ENCODE measurements at regions not wholly inside any gene's neighbourhood (a gene's known extent, or its start where the extent isn't known, plus 50 kb on each side); places are given as distances from the start of the nearest gene placed in this dataset.

GRCh38 chr11:115939104-115939730 is 435.0 kb upstream of the CADM1 start:
- no peak for DNase-seq

- DNase-seq = no peak
Measured at GRCh38 chr11:115933564-115933963, 429.3 kb upstream of the CADM1 start.

GRCh38 chr11:115931548-115932083 is 427.4 kb upstream of the CADM1 start:
- peak; percentile 61 for DNase-seq

- peak; percentile 79 for DNase-seq
Measured at GRCh38 chr11:115930886-115931547, 426.8 kb upstream of the CADM1 start.

GRCh38 chr11:115930291-115930690 is 426.1 kb upstream of the CADM1 start:
- peak; percentile 15 for DNase-seq

GRCh38 chr11:115929618-115930129 is 425.5 kb upstream of the CADM1 start:
- no peak for DNase-seq

- DNase-seq = no peak
Measured at GRCh38 chr11:115928811-115929210, 424.6 kb upstream of the CADM1 start.

- DNase-seq = no peak
Measured at GRCh38 chr11:115927823-115928329, 423.7 kb upstream of the CADM1 start.

GRCh38 chr11:115926601-115927000 is 422.4 kb upstream of the CADM1 start:
- DNase-seq = peak; percentile 28

GRCh38 chr11:115926138-115926537 is 421.9 kb upstream of the CADM1 start:
- peak; percentile 55 for DNase-seq

GRCh38 chr11:115925568-115926090 is 421.4 kb upstream of the CADM1 start:
- DNase-seq = peak; percentile 43

GRCh38 chr11:115924744-115925567 is 420.7 kb upstream of the CADM1 start:
- DNase-seq = peak; percentile 98

- DNase-seq = no peak
Measured at GRCh38 chr11:115922876-115923275, 418.7 kb upstream of the CADM1 start.

- no peak for DNase-seq
Measured at GRCh38 chr11:115921986-115922385, 417.8 kb upstream of the CADM1 start.

- no peak for DNase-seq
Measured at GRCh38 chr11:115921540-115921939, 417.3 kb upstream of the CADM1 start.

GRCh38 chr11:115920841-115921480 is 416.7 kb upstream of the CADM1 start:
- no peak for DNase-seq

GRCh38 chr11:115920092-115920461 is 415.9 kb upstream of the CADM1 start:
- no peak for DNase-seq

GRCh38 chr11:115919341-115920091 is 415.3 kb upstream of the CADM1 start:
- DNase-seq = peak; percentile 85

GRCh38 chr11:115918576-115918975 is 414.4 kb upstream of the CADM1 start:
- DNase-seq = no peak

- no peak for DNase-seq
Measured at GRCh38 chr11:115916608-115917007, 412.4 kb upstream of the CADM1 start.

- peak; percentile 81 for DNase-seq
Measured at GRCh38 chr11:115912484-115912945, 408.3 kb upstream of the CADM1 start.

All from inflammatory macrophage treated with lipopolysaccharide for 4 hours (primary cell).